Liver (tissue), 3 donors: ENCODE measurements at regions not wholly inside any gene's neighbourhood (a gene's known extent, or its start where the extent isn't known, plus 50 kb on each side); places are given as distances from the start of the nearest gene placed in this dataset.

Experiments
- CTCF ChIP-seq: fragments of 150-350 bp; IDR thresholded peaks from 2 replicates; pipeline ENCODE4 v1.5.1; 2017; ENCODE audit warnings: improper control_type of control experiment, low read depth, low read length; ENCODE audit not compliant: missing input control
- MAX ChIP-seq: IDR thresholded peaks from 2 replicates; pipeline ENCODE4 v1.6.1; 2016; ENCODE audit warnings: antibody characterized with exemption
- SP1 ChIP-seq: IDR thresholded peaks from 2 replicates; pipeline ENCODE4 v1.6.1; 2018; ENCODE audit warnings: antibody characterized with exemption, mild to moderate bottlenecking
- donor health status: healthy.
- donor health status: healthy.

- TF ChIP-seq MAX (no peak), SP1 (no peak), CTCF (no peak)
These were observed 314.1 kb upstream of the USP25 start for GRCh38 chr21:15415541-15416261.
